Hematopoietic multipotent progenitor cell treated with erythropoietin and hydrocortisone succinate and interleukin-3 and kit ligand, for 8 days (in vitro differentiated cells): ENCODE measurements at regions not wholly inside any gene's neighbourhood (a gene's known extent, or its start where the extent isn't known, plus 50 kb on each side); places are given as distances from the start of the nearest gene placed in this dataset.

Experiments
- DNase-seq: peaks from one replicate; pipeline ENCODE4 v3.0.0-alpha.2; 2015

DNA sequence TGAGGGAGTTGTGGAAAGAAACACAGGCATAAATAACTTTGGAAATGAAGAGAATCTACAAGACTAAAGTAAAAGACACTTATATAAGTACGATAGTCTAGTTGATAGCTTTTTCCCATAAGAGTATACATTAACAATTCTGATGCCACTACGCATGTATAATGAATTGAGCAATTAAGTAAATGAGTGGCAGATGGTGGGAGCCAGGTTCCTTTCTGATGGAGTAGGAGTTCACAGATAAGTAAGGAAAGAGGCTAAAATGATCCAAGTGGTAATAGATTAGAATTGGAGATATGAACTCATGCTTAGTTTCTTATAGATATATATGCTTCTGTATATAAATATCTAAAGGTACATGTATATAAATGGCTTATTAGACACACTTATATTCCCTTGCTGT, 368.3 kb downstream of the FAM181B start:
- no peak for DNase-seq

DNA sequence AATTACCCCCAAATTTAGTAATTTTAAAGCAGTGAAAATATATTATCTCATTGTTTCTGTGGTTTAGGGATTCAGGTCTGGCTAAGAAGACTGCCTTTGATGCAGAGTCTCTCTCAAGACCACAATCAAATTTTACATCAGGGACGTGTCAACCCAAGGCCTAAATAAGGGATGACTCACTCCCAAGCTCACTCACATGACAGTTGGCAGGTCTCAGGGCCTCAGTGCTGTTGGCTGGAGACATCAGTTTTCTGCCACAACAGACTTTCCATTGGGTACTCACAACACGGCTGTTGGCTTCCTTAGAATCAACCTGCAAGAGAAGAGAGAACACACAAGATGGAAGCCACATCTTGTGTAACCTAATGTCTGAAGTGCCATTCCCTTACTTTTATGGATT, 377.3 kb downstream of the FAM181B start:
- no peak for DNase-seq

DNA sequence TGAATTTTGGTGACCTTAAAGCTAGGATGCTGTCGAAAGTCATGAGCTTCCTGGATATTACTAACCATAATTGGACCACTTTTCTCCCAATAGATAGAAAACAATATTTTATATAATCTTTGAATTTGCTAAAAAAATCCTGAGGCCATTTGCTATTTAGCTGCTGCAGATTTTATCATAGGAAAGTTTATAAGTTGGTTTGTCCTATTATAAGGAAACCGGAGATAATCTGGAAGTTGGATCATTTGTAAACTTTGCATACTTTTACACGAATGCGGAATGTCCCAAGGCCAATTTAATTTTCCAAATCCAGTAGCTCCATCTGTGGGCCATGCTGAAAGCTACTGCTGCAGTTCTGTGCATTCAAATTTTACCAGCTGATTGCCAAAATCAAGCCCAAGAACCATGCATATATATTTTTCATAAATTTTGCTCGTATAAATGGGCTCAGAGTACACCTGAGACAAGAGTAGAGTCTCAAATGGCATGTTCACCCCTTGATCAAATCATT, 378.3 kb downstream of the FAM181B start:
- no peak for DNase-seq

DNA sequence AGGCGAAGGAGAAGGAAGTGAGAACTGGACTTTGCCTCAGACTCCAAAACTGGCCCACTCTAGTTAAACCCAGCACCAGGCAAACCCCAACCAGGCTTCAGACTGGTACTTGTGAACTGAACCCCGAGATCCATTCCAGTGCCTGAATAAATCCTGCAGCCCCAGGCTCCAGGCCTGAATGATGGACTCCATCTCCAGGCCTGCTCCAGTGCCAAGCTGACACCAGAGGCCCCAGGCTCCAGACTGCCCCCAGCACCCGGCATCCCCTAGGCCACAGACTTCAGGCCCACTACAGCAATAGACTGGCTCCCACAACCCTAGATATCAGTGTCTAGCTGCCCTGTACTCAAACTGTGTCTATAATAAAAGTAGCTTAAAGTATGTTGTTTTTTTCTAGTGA, 406.8 kb downstream of the FAM181B start:
- no peak for DNase-seq

DNA sequence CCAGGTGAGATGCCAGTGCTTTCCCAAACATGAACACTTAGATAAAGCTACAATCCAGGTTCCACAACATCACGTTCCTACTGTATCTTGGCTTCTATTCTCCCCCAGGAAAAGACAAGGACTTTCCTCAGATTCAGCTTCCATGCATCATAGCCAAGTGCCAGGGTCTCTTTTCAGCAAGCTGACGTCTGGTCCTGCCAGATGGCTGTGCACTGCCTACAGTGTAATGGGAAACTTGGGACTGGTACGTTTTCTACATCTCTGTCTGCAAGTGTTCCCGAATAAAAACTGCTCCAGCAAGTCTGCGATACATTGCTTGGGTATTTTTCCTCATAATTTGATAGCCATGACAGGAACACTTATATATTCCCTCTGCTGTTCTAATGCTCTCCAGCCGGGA, 412.5 kb downstream of the FAM181B start:
- DNase-seq: no peak

DNA sequence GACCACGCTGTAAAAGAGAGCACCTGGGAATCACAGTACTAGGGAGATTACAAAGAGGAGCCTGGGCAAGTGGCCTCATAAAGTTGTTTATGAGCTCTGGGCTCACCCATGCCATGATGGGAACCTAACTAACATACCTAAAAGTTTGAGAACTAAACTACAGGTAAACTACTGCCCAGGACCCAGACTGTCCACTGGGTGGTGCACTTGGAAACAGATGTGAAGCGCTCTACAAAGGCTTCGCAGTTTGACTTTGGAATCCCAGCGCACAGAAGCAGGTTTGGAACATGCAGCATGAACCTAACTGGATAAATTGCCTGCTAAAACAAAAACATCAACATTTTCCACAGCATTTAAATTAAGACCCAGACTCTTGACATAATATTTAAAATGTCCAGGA, 418.6 kb downstream of the FAM181B start:
- DNase-seq: peak; percentile 12

DNA sequence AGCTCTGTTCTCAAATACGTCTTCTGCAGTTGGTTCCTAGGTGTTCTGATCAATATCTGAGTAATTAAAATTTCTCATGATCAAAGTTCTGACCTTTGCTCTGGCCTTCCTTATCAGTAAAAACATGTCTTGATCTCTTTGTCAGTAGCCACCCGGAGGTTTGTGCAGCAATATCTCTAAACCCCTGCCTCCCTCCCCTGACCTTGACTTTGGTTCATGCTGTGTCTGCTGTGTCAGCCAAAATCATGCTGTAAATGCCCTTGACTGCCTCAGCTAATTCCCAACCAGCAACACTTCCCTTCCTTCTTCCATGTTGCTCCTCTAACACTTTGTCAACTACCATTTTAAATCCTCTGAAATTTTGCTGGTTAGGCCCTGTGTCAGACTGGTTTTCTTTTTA, 424.7 kb downstream of the FAM181B start:
- no peak for DNase-seq

DNA sequence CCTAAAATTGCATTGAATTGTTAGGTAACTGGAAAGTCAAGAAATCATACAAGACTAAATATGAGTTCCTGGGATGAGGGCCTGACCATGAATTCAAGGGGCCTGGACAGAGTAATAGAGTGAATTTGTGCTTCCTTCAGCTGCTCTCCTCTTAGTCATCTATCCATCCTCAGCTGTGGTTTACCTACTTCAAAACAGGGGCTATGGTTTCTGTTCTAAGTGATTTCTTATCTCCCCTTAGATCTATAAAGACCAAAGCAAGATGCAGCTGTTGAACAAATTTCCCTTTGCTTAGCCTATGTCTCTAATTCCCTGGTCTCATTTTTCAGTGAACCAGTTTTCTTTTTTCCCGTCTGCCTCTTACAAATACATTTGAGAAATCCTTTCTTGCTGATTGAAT, 428.5 kb downstream of the FAM181B start:
- DNase-seq: no peak

DNA sequence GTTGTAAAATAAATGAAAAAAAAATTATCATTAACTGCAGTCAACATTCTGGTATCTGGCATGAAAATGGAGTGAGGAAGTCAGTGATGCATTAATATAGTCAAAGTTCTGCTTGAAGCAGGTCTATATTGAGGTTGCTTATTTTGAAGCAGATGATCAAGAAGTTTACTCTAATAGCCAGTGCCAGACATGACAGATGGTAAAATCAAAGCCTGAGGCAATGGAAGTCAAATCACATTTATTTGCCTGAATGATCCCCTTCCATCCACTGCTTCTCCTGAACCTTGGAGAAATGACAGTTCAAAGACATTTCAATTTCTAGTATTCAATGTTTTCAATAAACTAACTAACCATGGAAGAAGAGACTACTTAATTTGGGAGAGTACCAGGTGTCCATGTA, 430.0 kb downstream of the FAM181B start:
- no peak for DNase-seq

DNA sequence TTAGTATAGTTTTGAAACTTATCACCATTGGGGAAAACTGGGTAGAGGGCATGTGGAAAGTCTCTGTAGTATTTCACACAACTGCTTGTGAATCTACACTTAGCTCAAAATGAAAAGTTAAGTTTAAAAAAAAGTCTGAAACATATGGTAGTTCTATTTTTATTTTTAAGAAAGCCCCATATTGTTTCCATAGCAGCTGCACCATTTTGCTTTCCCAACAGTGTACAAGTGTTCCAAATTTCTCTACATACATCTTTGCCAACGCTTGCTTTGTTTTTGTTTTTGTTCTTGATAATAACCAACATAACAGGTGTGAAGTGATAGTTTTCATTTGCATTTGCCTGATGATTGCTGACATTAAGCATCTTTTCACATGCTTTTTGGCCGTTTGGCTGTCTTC, 445.2 kb downstream of the FAM181B start:
- no peak for DNase-seq

DNA sequence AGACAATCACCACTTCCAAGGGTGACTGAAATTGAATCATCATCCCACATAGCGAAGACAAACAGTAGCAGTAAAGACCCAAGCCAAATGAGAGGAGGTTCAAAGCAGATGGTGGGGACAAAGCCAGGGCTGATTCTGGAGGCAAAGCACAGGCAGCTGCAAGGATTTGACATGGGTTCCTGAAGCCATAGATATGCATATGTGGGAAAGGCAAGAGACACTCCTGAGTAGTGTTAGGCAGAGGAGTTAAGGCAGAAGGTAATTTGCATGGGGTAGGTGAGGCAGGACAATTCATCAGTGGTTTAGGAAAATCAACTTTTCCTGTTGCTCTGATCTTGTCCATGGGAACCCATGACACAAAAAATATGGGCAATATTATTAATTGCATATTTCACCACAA, 462.8 kb downstream of the FAM181B start:
- DNase-seq: no peak

DNA sequence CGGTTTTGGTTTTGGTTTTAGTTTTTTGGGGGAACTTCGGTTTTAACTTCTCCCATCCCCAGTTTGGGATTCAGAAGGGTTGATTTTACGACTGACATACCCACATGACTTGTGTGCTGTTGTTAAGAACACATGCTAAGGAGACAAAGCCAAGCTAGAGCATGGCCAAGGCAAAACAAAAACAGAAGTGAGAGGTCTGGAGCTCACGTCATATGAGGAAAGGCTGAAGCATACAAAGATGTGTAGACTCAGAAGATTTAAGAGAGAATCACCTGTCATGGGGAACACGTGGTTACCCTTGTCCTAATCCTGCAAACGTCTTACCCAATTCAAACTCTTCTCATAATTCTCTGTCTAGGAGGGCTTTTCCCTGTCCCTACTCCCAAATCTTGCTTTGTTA, 465.0 kb downstream of the FAM181B start:
- DNase-seq: no peak

DNA sequence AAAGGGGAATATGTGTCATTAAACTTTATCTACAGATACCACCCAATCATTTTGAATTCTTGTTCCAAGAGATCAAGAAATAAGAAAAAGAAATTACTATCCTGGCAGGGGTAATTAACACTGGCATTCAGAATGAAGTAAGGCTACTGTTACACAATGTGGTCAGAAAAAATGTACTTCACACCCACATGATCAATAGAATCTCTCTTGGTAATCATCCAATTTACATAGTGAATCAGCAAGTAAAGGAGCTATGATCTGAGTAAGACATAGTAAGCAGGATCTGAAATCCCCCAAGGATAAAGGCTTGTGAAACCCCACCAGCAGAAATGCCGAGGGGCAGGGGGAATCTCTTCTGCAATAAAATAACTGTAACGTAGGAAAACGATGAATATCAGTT, 466.5 kb downstream of the FAM181B start:
- no peak for DNase-seq

DNA sequence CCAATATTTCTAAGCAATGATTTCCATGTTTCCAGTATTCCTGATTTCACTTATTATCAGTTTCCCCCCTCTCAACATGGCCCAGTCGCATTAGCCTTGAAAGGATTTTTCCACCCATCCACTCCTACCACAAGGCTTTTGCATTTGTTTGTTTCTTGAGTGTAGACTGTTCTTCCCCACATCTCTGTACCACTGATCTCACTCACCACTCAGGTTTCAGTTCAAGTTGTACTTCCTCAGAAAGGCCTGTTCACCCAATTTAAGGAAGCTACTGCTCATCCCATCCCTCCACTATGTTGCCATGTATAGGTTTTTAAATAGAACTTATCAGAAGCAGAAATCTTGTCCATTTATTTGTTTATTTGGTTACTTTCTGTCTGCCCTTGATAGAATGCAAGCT, 472.3 kb downstream of the FAM181B start:
- no peak for DNase-seq

DNA sequence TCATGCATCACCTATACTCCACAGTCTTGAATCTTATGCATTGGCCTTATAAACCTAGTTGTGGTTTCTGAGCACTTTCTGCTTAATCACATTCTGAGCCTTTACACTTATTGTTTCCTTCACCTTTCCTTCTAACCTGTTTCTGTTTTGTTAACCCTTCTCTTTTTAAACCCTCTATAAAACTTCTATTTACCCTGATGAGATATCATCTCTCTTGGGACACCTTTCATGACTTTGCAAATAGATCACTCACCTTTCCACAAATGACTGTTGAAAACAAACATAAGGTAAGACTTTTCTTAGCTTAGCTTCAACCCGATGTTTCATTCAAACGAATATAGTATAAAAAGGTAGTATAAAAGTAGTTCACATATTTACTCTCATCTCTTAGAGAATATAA, 483.6 kb downstream of the FAM181B start:
- no peak for DNase-seq

DNA sequence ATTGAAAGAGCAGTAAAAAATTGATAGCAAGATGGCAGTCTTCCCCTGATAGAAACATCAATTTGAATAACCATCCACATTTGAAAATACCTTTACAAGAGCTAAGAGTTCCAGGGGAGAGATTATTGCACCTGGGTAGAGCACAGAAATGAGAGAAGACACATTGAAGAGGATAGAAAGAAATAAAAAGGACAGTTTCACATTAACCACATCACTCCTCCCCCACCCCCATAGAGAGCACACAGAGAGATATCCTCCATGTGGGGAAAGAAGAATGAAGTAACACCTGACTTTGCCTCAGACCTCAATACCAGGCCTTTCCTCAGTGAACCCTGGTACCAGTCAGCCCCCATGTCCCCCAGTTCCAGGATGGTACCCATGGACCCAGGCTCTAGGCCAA, 486.7 kb downstream of the FAM181B start:
- no peak for DNase-seq

DNA sequence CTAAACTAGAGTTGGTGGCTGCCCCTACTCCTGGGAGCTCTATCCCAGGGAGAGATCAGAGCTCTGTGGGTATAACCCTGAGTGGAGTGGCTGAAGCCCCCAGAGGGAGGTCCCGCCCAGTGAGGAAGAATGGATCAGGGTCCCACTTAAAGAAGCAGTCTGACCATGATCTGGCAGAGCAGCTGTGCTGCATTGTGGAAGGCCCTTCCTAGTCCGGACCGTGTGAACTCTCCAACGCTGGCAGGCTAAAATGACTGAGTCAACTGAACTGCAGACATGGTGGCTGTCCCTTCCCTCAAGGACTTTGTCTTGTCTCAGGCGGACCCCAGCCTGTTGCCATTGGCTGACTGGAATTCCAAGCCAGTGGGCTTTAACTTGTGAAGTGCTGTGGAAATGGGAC, 494.2 kb downstream of the FAM181B start:
- no peak for DNase-seq

DNA sequence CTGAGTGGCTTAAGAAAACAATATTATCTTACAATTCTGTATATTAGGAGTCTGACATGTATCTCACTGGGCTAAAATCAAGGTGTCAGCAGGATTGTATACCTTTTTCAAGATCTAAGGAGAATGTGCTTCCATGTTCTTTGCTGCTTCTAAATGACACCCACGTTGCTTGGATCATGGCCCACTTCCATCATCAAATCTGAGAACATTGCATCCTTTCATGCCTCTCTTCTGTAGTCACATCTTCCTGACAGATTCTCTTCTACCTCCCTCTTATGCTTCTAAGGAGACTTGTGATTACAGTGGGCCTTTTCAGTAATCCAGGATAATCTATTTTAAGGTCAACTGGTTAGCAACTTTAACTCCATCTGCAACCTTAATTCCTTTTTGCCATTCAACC, 499.4 kb downstream of the FAM181B start:
- DNase-seq: no peak

DNA sequence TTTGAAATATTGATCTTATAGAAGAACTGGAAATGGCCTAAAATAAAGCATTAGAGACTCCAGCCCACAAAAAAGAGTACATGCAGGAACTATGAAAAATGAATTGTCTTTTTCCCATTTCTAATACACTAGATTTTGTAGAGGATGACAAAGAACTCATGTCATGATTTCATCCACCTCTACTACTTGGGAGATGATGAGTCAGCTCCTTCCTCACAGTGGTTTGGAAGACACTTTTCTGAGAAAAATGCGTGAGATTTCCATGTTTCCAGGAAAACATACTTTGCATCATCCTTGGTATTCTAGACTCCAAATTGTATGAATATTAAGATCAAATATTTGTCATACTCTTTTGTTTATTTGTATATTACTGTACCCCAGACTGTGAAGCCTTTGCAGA, 500.5 kb downstream of the FAM181B start:
- no peak for DNase-seq

DNA sequence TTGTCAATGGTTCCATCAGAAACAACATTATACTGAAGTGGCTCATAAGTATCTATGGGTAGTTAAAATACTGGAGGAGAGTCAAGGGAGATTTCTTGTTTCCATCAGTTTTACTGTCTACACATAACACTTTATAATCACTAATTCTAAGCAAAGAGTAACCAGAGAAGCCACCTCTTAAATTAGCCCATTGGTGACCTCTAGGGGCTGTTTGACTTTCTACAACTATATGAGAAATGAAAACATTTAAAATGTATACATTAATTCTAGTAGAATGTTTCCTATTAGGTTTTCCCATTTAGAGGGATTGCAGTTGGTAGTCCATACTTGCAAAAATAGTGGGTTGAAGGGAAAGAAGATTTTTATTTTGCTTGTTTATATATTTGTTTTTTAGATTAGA, 504.3 kb downstream of the FAM181B start:
- DNase-seq: peak; percentile 15

DNA sequence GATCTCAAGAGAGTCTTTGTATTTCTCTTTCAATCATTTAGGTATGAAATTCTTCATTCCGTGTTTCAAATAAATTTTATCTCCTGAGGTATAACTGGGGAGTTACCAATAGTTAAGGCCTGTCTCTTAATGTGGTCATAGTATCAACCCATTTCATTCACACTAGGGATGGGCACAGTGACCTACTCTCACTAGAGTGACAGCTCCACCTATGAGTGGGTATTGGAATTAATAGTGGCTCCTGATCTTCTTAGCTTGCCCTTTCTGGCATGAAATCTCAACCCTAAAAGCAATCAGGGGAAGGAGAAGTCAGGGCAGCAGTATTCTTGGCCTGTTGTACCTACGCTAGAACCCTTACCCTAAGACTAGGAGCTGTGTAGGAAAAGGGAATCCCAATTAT, 507.7 kb downstream of the FAM181B start:
- no peak for DNase-seq

DNA sequence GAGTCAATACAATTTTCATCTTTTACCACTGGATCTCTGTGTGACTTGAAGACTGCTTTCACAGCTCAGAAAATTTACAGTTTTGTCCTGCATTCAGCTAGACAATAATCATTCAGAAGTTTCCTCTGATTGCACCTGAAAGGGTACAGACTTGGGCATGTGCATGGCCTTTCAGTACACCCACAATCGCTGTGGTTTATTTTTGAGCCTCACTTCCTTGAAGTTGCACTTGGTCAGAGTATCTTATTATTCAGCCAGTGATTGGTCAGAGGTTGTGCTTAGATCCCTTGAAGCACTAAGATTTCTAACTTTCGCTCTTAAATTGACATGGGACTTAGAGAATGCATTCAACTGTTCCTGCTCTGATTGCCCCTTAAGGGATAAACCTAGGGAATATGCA, 508.2 kb downstream of the FAM181B start:
- no peak for DNase-seq

DNA sequence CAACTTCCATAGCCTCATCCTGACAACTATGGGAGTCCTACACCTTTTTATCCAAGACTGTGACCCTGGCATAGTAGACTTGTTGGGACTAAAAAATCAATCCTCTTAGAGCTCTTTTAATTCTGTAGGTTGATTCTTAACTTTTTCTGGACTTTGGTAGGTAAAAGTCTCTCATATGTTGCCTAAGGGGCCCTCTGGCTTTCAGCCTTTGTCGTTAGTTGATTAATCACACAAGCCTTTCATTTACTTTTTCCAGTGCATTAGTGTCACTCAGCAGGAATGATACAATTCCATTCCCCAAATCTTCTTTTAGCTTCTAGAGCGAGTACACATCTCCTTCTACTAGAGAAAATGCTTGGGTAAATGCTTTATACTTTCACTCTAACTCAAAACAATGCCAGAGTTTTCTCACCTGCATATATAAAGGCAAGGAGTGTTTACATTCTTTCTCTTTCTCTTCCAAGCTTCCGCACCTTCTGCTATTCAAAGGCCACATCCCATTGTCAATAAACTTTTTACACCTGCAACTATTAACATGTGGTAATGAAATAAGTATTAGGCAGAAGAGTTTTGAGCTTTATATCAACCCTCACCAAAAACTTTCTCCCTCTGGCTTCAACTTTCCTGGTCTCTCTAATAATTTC, 516.6 kb downstream of the FAM181B start:
- DNase-seq: no peak

DNA sequence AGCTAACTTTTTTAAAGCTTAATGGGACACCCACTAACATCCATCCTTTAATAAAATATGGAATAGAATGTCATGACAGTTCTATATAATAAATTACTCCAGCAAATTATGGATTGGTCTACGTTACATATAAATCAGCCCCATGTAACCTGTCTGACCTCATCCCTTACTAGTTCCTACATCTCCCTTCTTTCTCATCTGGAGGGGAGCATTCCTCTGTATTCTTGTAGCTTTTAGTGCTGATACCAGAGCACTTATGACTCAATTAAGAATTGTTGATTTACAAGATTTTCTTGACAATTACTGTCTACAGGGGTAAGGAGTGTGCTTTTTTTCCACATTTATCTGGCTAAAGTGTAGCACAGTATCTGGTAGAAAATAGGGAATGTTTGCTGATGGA, 523.7 kb downstream of the FAM181B start:
- DNase-seq: no peak

DNA sequence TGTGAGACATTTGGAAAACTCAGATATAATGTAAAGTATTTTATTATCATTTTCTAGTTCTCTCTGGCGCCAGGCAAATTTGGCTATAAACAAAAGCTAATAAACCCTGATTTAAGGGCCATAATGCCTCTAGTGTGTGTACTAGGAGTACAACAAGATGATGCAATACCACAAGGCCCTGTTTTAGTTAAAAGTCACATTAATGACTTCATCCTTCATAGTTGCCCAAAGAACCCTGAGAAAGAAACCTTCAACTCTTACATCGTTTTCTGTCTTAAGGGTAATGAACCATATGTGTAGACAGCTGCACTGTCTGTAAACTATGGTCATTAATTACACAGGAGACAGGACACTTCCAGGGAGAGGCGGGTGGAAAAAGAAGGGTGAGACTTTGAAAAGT, 538.4 kb downstream of the FAM181B start:
- no peak for DNase-seq

DNA sequence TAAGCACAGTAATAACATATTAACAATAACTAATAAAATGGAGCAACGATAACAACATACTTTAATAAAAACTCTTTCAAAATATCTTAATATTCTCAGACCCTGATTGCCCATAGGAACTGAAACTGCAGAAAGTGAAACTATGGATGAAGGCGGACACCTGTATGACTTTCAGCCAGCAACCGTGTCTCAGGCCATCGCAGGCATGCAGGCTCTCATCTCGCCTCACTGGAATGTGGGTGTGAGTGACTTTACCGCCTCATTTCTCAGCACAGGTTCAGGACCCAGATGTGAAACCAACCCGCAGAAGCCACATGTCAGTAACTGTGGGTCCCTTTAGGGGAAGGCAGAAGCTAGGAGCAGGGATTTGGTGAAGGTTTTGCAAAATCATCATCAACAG, 539.1 kb downstream of the FAM181B start:
- DNase-seq: no peak
